NCI-H460 (cell line): ENCODE measurements at regions not wholly inside any gene's neighbourhood (a gene's known extent, or its start where the extent isn't known, plus 50 kb on each side); places are given as distances from the start of the nearest gene placed in this dataset.

Experiments used
- DNase-seq: peaks from one replicate; pipeline ENCODE4 v3.0.0-alpha.2; 2016; ENCODE audit warnings: low read depth; ENCODE audit errors: extremely low read depth

GRCh38 chr22:47388331-47388730 lies 625.9 kb downstream of the TBC1D22A start:
- DNase-seq: no peak

DNA sequence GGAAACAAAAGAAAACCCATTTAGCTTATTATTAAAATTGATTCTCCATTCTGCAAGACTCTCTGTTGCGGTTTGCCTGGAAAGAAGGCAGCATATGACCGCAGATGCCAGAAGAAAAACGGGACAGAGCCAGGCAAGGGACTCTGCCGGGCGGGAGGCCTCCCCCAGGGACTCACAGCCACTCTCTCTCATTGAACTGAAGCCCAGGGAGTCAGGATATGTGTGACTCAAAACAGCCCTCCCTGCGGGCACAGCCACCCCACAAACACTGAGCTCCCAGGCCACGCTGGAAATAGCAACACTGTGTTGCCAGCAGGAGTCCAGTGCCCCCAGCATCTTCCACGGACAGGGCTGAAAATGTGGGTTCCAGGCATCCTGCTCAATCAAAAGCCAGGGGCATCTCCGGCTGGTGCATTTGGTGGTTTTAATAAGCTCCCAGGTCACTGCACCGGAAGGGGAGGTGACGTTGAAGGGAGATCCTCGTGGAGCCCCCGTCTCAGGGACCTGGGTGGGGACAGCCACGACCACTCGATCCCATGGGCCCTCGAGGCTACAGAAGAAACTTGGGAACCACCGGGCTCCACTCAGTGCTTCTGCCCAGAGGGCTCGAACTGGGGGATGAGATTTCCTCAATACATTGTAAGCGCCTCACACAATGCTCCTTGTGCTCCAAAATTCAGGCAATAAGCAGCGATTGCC lies 624.5 kb downstream of the TBC1D22A start:
- DNase-seq: no peak

DNA sequence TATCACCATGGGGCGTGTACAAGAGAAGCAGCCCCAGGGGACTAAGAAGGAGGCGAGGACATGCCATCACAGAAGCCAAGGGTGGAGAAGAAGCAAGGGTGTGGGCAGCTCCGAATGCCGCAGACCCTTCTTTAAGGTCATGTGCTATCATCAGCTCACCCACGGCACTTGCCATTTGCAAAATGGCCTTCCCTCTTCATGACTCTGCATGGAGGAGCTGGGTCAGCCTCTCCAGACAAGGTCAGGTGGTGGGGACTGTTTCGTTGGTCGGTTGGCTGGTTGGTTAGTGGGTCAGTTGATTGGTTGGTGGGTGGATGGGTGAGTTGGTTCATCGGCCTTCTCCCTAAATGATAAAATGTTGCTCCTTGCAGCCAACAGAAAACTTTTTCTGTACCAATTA lies 622.5 kb downstream of the TBC1D22A start:
- DNase-seq: no peak

GRCh38 chr22:47382164-47382890 lies 619.9 kb downstream of the TBC1D22A start:
- DNase-seq: no peak

GRCh38 chr22:47381240-47381639 lies 618.8 kb downstream of the TBC1D22A start:
- DNase-seq: no peak

GRCh38 chr22:47380692-47381091 lies 618.2 kb downstream of the TBC1D22A start:
- no peak for DNase-seq

DNA sequence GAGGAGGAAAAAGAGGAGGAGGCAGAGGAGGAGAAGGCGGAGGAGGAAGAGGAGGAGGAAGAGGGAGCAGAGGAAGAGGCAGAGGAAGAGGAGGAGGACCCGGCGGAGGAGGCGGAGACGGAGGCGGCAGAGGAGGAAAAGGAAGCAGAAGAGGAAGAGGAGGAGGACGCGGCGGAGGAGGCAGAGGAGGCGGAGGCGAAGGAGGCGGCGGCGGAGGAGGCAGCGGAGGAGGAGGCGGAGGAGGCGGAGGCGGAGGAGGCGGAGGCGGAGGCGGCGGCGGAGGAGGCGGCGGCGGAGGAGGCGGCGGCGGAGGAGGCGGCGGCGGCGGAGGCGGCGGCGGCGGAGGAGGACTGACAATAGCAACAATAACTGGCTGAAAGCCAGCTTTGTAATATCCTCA lies 616.6 kb downstream of the TBC1D22A start:
- no peak for DNase-seq

DNA sequence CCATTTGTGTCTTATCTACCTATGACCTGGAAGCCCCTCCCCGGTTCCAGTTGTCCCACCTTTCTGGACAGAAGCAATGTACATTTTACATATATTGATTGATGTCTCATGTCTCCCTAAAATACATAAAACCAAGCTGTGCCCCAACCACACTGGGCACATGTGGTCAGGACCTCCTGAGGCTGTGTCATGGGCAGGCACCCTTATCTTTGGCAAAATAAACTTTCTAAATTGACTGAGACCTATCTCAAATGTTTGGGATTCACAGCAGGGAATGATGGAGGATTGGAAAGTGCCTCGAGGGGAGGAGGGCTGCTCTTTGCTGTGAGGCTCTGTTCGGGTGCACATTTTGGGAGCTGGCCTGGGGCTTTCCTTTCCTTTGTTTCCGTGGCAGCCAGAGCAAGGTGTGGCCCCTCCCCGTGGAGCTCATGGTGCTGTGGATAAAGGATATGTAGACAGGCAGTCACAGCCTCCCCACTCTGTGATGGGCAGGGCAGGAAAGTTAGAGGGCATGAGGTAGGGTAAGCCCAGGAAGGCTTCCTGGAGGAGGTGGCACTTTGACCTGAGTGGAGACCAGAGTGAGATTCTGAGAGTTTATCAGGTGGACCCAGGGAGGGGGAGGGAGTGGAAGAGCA lies 615.6 kb downstream of the TBC1D22A start:
- DNase-seq: no peak

DNA sequence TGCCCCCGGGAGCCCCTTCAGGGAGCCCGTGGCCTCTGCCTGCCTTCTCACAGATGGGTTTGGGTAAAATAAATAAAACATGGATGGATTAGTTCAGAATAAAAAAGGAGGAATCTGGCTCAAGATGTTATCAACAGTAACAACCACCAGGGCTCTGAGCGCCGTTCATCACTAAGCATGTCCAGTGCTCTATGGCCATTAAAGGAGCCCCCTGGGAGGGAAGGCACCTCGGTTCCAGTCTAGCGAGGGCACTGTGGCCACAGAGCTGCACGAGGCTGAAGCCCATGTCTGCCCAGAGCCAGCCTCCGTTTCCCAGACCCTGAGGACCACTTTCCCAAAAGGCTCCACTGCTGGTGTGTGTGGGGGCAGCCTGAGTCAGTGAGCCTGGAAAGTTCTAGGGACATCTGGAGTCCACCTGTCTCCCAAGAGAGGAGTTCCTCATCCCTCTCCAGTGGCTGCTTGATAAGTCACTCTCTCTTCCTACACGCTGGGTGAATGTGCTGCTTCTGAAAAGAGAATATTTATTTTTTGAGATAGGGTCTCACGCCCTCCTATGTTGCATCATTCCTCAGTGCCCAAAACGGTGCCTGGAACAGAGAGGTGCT lies 614.6 kb downstream of the TBC1D22A start:
- no peak for DNase-seq

DNA sequence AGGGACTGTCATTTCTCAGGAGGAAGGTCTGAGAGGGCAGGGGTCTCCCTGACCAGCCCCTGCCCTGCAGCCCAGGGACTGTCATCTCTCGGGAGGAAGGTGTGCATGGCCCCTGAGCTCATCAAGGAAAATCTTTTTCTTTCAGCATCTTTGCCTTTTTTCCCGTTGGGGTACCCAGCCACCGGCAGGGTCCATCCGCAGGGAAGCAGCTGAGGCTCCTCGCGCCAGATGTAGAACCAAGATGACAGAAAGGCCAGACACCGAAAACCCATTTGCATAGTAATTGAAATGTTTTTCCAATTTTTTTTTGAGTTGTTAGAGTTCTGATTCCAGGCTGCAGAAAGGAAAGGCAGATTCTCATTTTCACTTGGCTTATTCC lies 613.9 kb downstream of the TBC1D22A start:
- no peak for DNase-seq

- DNase-seq: no peak
These were observed 613.3 kb downstream of the TBC1D22A start for GRCh38 chr22:47375621-47376321.

DNA sequence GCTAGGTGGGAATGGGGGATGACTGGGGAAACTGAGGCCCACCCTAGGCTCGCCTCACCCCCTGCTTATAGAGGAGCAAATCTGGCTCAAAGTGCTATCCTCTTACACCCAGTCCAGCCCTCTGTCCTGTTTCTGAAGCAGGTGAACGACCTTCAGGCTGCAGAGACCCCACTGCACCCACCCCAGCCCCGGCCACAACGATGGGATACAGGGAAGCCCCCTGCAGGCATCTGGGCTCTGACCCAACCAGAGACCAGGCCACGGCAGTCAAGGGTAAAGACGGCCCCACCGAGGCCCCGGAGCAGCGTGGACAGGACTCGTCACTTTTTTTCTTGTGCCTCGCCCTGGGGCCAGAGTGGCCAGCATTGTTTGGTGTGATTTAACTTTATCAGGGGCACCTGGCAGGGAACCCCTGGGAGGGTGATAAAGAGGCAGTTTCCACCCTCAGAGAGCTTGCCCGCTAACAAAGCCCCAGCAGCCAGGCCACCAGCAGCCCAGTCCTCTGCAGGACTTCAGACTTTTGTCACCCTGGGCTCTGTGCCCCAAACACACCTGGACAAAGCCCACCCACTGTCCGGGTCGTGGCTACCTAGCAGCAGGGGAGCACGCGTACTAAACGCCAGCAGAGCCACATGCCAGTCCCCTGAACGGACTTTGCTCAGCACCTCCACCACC lies 612.6 kb downstream of the TBC1D22A start:
- DNase-seq: no peak

DNA sequence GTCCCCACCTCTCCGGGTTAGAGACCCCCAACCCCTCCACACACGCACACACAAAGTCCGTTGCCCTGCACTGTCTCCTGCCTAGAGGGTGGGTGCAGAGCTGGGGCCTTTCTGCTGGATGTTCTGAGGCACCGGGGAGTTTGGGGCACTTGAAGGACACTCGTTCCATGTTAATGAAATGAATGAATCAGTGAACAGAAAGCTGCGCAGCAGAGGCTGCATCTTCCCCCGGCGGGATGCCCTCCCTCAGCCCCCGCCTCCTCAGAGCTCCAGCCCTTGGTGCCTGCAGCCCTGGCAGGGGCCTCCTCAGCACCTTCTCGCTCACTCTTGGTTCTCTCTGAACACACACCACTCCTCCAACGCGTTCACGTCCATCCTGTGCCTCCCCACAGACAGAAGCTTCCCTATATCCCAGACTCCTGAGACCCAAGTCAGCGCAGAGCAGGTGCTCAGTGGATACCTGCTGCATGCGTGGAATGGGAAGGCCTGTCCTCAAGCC lies 611.9 kb downstream of the TBC1D22A start:
- DNase-seq: no peak

GRCh38 chr22:47373648-47374272 lies 611.3 kb downstream of the TBC1D22A start:
- DNase-seq: no peak

DNA sequence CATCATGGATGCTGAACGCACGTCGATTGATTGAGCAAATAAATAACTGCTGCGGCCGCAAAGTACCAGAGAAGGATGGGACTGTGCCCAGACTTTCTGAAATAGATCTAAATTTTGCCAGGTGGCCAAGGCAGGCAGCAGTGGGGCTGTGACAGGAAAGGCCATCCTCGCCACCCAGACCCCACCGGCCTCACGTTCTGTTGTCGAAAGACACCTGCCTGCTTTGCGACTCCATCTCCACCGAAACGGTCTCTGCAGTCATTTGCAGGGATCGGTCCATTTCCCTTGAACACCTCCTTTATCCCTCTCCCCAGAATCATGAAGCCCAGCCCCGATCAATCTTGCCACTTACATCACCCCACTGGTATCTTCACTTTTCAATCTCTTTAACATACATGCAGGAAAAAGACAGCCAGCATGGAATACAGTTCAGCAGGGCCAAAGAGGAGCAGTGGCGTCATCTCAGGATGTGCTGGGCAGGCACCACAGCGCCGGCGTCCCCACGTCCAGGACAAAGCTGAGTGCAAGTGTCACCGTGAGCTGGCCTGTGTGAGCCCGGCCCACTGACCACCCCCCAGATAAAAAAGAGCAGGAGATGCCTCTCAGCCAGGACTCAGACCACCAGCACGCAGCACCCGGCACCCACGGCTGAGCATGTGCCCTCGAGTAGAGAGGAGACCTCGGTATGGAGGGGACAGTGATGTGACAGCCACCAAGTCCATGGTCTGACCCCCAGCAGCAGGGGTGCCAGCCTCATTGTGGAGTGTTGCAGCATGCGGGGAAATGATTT lies 610.3 kb downstream of the TBC1D22A start:
- no peak for DNase-seq

DNA sequence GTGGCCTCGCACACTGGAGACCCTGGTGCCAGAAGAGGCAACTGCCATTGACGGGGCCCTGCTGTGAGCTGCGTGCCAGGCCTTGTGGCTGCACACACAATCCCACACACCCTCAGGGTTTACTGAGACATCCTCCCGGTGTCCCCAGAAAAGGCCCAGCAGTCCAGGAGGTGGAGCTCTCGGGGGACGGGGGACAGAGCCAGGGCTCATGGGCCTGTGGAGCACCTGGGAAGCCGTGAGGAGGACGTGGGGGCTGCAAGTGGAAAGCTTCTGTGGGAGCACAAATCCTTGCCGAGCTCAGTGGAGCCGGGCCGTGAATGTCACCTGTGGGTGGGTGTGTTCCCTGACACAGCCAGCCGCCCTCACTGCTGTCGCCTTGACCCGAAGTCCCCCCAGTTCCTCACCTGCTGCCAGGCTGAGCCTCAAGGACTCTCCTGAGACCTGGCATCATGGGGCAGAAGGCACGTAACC lies 609.7 kb downstream of the TBC1D22A start:
- DNase-seq: no peak

DNA sequence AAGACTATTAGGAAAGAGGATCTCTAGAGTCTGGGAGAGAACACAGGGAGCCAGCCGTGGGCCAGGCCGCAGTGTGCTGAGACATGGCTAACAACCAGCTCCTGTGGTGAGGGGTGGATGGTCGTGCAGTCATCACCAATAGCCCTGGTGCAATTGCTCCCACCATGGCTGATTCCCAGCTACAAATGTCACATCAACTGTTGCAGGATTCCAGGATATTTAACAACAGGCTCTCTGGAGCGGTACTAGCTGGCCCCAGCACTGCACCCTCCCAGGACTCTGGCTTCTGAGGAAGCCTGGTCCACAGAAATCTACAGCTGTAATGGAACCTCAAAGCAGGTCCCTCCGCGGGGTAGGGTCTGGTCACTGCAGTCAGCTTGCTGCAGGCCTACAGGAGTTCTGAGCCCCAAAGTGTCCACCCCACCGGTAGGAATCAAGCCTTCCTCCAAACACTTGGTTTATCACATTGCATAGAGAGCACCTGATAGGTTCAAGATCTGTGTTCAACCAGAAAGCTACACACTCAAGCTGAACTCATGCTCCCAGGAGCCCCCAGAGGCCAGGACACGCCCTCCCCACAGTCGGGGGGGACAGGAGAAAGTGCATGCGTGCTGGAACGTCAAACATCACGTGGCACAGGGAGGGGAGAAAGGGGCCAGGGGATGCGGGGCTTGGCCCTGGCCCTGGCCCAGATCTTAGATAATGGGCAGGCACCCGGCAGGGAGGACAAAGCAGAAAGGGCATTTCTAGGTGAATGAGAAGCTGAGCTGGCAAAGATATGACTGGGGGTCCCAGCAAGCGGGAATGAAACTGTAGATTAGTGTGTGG lies 609.0 kb downstream of the TBC1D22A start:
- no peak for DNase-seq
